Panc1 (cell line): ENCODE measurements at regions not wholly inside any gene's neighbourhood (a gene's known extent, or its start where the extent isn't known, plus 50 kb on each side); places are given as distances from the start of the nearest gene placed in this dataset.

Experiments
- ATAC-seq: fragments of 200-7000 bp; cut with Tn5 transposase; 2 replicates; pipeline ENCODE4 v1.9.1; 2020; ENCODE audit warnings: mild to moderate bottlenecking, moderate library complexity
- BruUV-seq: library from RNA; stranded (reverse); fragments of 400-500 nt; replicated peaks from 2 replicates; lab custom pipeline; 2021; lab: Mats Ljungman, UMichigan
- CTCF ChIA-PET: fragments of 300-600 bp; sonication (Branson Sonifier 250); formaldehyde crosslinking; loops from one replicate; lab custom pipeline; 2022; ENCODE audit warnings: antibody characterized with exemption; lab: Charles Lee
- POLR2A ChIA-PET: fragments of 300-600 bp; sonication (Branson Sonifier 250); formaldehyde crosslinking; loops from one replicate; lab custom pipeline; 2022; ENCODE audit warnings: antibody characterized with exemption; lab: Charles Lee
- DNase-seq: peaks from one replicate; pipeline ENCODE4 v3.0.0-alpha.2; 2010; ENCODE audit warnings: low read depth, low spot score
- H3K27ac ChIP-seq: 2 replicates; pipeline ENCODE4 v1.5.1; 2011; ENCODE audit warnings: mild to moderate bottlenecking, low read length, inconsistent platforms
- H3K27me3 ChIP-seq: fragments of 200-500 bp; sonication (Bioruptor generic); 2 replicates; pipeline ENCODE4 v1.6.0; 2014; ENCODE audit warnings: low read length, inconsistent platforms; ENCODE audit not compliant: control insufficient read depth, insufficient read depth
- H3K36me3 ChIP-seq: fragments of 200-500 bp; sonication (Bioruptor generic); 2 replicates; pipeline ENCODE4 v1.5.1; 2014; ENCODE audit warnings: inconsistent platforms, mild to moderate bottlenecking, low read length, moderate library complexity; ENCODE audit not compliant: control insufficient read depth, insufficient read depth
- H3K4me1 ChIP-seq: 2 replicates; pipeline ENCODE4 v1.5.1; 2011; ENCODE audit warnings: inconsistent platforms, mild to moderate bottlenecking, low read length, moderate library complexity; ENCODE audit not compliant: control insufficient read depth, insufficient read depth
- H3K4me3 ChIP-seq, 2 experiments: 2 replicates each; pipeline ENCODE4 v1.5.1; 2011 to 2012; ENCODE audit warnings: low read depth in 2 of 2, low read length in 2 of 2, mild to moderate bottlenecking in 2 of 2, inconsistent platforms in 1 of 2, moderate library complexity in 1 of 2
- H3K9me3 ChIP-seq: fragments of 200-500 bp; sonication (Bioruptor generic); 2 replicates; pipeline ENCODE4 v1.5.1; 2014; ENCODE audit warnings: low read depth, mild to moderate bottlenecking, inconsistent platforms, low read length, moderate library complexity; ENCODE audit not compliant: control insufficient read depth, insufficient read depth
- CTCF ChIP-seq: fragments of 450-650 bp; IDR thresholded peaks from 2 replicates; pipeline ENCODE4 v1.5.1; 2017; ENCODE audit warnings: mild to moderate bottlenecking
- POLR2AphosphoS5 ChIP-seq: IDR thresholded peaks from 2 replicates; pipeline ENCODE4 v1.6.1; 2012; ENCODE audit warnings: mild to moderate bottlenecking, low read depth, low read length, moderate library complexity
- REST ChIP-seq, 2 experiments: IDR thresholded peaks; 2 replicates each; pipeline ENCODE4 v1.6.1; 2011 to 2012; ENCODE audit warnings: low read depth in 2 of 2, control low read depth in 1 of 2, low read length in 1 of 2, mild to moderate bottlenecking in 1 of 2, moderate library complexity in 1 of 2; ENCODE audit not compliant: insufficient read depth in 1 of 2
- SIN3A ChIP-seq: IDR thresholded peaks from 2 replicates; pipeline ENCODE4 v1.6.1; 2012; ENCODE audit warnings: low read depth, mild to moderate bottlenecking, low read length, moderate library complexity, borderline replicate concordance; ENCODE audit not compliant: insufficient read depth
- TCF7L2 ChIP-seq: IDR thresholded peaks from 2 replicates; pipeline ENCODE4 v1.6.1; 2011; ENCODE audit warnings: mild to moderate bottlenecking, low read depth, low read length, inconsistent platforms
- in situ Hi-C: cut with HindIII; loops from 2 replicates; pipeline ENCODE4 v1.10.0; 2016; ENCODE audit warnings: low sequenced_read_pairs, low pct_unique_long_range_greater_than_20kb
- intact Hi-C: fragments of 100-400 bp; cut with micrococcal nuclease; formaldehyde crosslinking; loops from one replicate; pipeline ENCODE4 v1.10.0; 2022; ENCODE audit not compliant: unreplicated experiment

DNA sequence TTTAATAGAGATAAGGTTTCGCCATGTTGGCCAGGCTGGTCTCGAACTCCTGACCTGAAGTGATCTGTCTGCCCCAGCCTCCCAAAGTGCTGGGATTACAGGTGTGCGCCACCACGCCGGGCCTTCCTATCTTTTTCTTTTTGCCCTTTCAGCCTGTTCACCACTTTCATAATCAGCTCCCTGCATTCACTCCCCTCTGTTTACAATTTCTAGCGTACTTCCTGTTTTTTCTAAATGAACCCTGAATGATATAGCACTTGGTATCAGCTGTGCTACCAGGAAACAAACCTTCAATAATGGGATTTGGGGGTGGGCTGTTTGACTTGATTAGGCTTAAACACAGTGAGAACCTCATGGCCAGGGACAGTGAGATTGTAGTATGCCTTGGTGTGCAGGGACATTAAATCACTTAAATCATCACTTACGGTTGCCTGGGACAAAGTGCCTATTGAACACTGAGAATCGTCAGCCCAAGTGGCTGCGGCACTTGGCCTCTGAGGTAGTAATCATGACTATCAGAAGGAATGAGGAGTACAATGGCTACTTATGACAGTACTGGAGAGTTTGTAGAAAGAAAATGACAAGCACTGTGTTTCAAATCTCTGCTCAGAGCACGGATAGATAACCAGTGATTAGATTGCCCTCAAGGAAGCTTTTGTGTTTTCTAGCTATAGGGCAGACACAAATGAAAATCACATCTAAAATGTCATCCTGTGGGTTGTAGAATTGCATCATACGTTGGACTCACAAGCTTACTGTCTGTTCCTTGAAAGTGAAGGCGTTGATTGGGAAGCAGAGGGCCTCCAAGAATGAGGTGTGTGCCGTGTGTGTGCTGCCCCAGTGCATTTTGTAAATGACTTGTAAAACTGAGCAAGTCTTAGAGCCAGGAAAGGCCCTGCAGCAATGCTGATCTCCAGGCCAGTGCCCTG, 661.8 kb downstream of the MATN1 start:
- no peaks in the 10 kb centered on the region for H3K9me3 ChIP-seq
- TF ChIP-seq REST (IDR thresholded peaks at IDR 0.05; ENCODE audit: insufficient read depth in 1 of 2, low read depth in 2 of 2, low read length in 1 of 2) (no peak), TCF7L2 (no peak), POLR2AphosphoS5 (no peak), CTCF (no peak), SIN3A (no peak)
- H3K4me1 ChIP-seq = no peaks in the 10 kb centered on the region
- no TSS peak for BruUV-seq
- H3K27me3 ChIP-seq = no peaks in the 10 kb centered on the region
- no peak for ATAC-seq
- intact Hi-C loops (no loop called here), in situ Hi-C loops (no loop called here)
- no peak for DNase-seq
- H3K4me3 ChIP-seq = no peak overlapping the region
- ChIA-PET CTCF (no interaction called here), POLR2A (no interaction called here)
- no peak overlapping the region for H3K27ac ChIP-seq
- H3K36me3 ChIP-seq = no peaks in the 10 kb centered on the region

DNA sequence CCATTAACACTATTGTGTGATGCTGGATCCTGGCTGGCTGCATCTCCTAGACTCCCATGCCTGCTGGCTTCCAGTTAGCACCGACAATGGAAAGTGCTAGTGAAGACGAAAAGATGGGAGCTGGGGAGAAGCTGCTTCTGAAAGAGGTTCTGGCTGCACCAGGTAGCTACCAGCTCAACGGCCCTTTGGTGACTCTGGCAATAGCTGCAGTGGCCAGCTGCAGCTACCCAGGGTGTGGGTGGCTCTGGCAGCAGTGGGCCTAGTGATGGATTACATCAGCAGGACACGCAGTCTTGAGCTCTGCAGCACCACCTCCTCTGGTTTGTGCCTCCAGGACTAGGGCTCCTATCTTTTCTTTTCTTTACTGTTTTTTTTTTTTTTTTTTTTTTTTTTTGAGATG, 662.6 kb downstream of the MATN1 start:
- intact Hi-C loops (no loop called here), in situ Hi-C loops (no loop called here)
- POLR2A ChIA-PET = no interaction called here
- ATAC-seq = no peak
- H3K27ac ChIP-seq = no peak overlapping the region
- no peaks in the 10 kb centered on the region for H3K36me3 ChIP-seq
- no peaks in the 10 kb centered on the region for H3K4me1 ChIP-seq
- H3K4me3 ChIP-seq = no peak overlapping the region
- TF ChIP-seq SIN3A (no peak), CTCF (no peak), TCF7L2 (no peak), REST (IDR thresholded peaks at IDR 0.05; ENCODE audit: insufficient read depth in 1 of 2, low read depth in 2 of 2, low read length in 1 of 2) (no peak), POLR2AphosphoS5 (no peak)
- no peak for DNase-seq
- H3K27me3 ChIP-seq = 0 out of 2 replicates have a peak, but pooled peaks cover 1% of the 10 kb centered on the region
- CTCF ChIA-PET = no interaction called here
- no peaks in the 10 kb centered on the region for H3K9me3 ChIP-seq
- no TSS peak for BruUV-seq
